HepG2 (cell line): ENCODE measurements at regions not wholly inside any gene's neighbourhood (a gene's known extent, or its start where the extent isn't known, plus 50 kb on each side); places are given as distances from the start of the nearest gene placed in this dataset.

Source experiments
- ATAC-seq: fragments of 200-7000 bp; cut with Tn5 transposase; 3 replicates; pipeline ENCODE4 v1.9.1; 2020; ENCODE audit warnings: mild to moderate bottlenecking, moderate library complexity
- BruUV-seq: library from RNA; stranded (reverse); fragments of 400-500 nt; replicated peaks from 2 replicates; lab custom pipeline; 2021; lab: Mats Ljungman, UMichigan
- CTCF ChIA-PET: fragments of 300-600 bp; formaldehyde crosslinking; extraction: SDS; loops from one replicate; lab custom pipeline; 2021; ENCODE audit warnings: low total read pairs, inconsistent platforms, low intra/inter-chr PET ratio; lab: Yijun Ruan, JAX
- POLR2A ChIA-PET: fragments of 350-600 bp; sonication (Branson Sonifier 250); formaldehyde crosslinking; loops from one replicate; lab custom pipeline; 2020; ENCODE audit warnings: antibody characterized with exemption, inconsistent platforms; lab: Yijun Ruan, JAX
- DNase-seq: peaks from one replicate; pipeline ENCODE4 v3.0.0-alpha.2; 2015; ENCODE audit warnings: low spot score
- FAIRE-seq: peaks from 3 replicates; lab custom pipeline; 2011; peaks lifted over from hg19 to GRCh38; lab: Jason Lieb, UNC
- H2AFZ ChIP-seq: one replicate; pipeline ENCODE4 v1.6.1; 2011; ENCODE audit warnings: low read length, inconsistent platforms
- H3K27ac ChIP-seq: fragments of 300-600 bp; 3 replicates; pipeline ENCODE4 v1.8.0; 2011; ENCODE audit warnings: mixed run types, mild to moderate bottlenecking, mixed read lengths, low read length, inconsistent platforms; ENCODE audit not compliant: insufficient read depth; ENCODE audit errors: extremely low read length
- H3K27me3 ChIP-seq, 2 experiments: fragments of 200-600 bp in 1 of 2; 2 replicates in 1 of 2; 3 replicates in 1 of 2; pipeline versions ENCODE4 v1.6.0 to v1.8.0; 2011; ENCODE audit warnings: low read length in 2 of 2, mild to moderate bottlenecking in 2 of 2, moderate library complexity in 2 of 2, inconsistent platforms in 1 of 2; ENCODE audit not compliant: insufficient read depth in 2 of 2, control insufficient read depth in 1 of 2
- H3K36me3 ChIP-seq, 2 experiments: fragments of 200-600 bp in 1 of 2; replicated peaks in 1 of 2; 2 replicates in 1 of 2; 3 replicates in 1 of 2; pipeline versions ENCODE4 v1.5.1 to v1.8.0; 2011; ENCODE audit warnings: low read length in 2 of 2, inconsistent platforms in 1 of 2; ENCODE audit not compliant: insufficient read depth in 2 of 2, control insufficient read depth in 1 of 2
- H3K4me1 ChIP-seq: 2 replicates; pipeline ENCODE4 v1.5.1; 2012; ENCODE audit warnings: low read length, inconsistent platforms; ENCODE audit not compliant: insufficient read depth
- H3K4me2 ChIP-seq: 2 replicates; pipeline ENCODE4 v1.6.0; 2011; ENCODE audit warnings: low read depth, low read length, inconsistent platforms
- H3K4me3 ChIP-seq, 3 experiments: fragments of 200-600 bp in 1 of 3; sonication (generic), shearing (Covaris generic) in 1 of 3; replicated peaks in 1 of 3; 2 replicates each; pipeline ENCODE4 v1.5.1; 2011 to 2016; ENCODE audit warnings: low read length in 3 of 3, inconsistent platforms in 2 of 3, low read depth in 2 of 3, mild to moderate bottlenecking in 2 of 3, control low read depth in 1 of 3, mixed read lengths in 1 of 3; ENCODE audit not compliant: insufficient read depth in 1 of 3
- H3K79me2 ChIP-seq: one replicate; pipeline ENCODE4 v1.6.1; 2011; ENCODE audit warnings: low read length, inconsistent platforms; ENCODE audit not compliant: insufficient read depth
- H3K9ac ChIP-seq: 2 replicates; pipeline ENCODE4 v1.6.0; 2011; ENCODE audit warnings: mild to moderate bottlenecking, low read depth, low read length, inconsistent platforms; ENCODE audit not compliant: insufficient read depth
- H3K9me3 ChIP-seq: 2 replicates; pipeline ENCODE4 v1.5.1; 2012; ENCODE audit warnings: mild to moderate bottlenecking, low read length
- H4K20me1 ChIP-seq: 2 replicates; pipeline ENCODE4 v1.6.0; 2011; ENCODE audit warnings: inconsistent platforms, mild to moderate bottlenecking, low read length, moderate library complexity; ENCODE audit not compliant: insufficient read depth
- CENPX ChIP-seq: sonication (generic); formaldehyde crosslinking; IDR thresholded peaks from 2 replicates; pipeline ENCODE4 v1.9.0; 2021; ENCODE audit warnings: mild to moderate bottlenecking, missing genetic modification reagents, moderate library complexity
- NR1H2 ChIP-seq: sonication (generic); formaldehyde crosslinking; IDR thresholded peaks from 2 replicates; pipeline ENCODE4 v1.8.1; 2022; ENCODE audit warnings: low read depth, missing genetic modification reagents, borderline replicate concordance
- PRPF4 ChIP-seq: fragments of 200-400 bp; formaldehyde crosslinking; IDR thresholded peaks from 2 replicates; pipeline ENCODE4 v1.6.1; 2016; ENCODE audit warnings: low read length, low read depth; ENCODE audit not compliant: poor library complexity, severe bottlenecking
- SMAD3 ChIP-seq: sonication (generic); formaldehyde crosslinking; IDR thresholded peaks from 2 replicates; pipeline ENCODE4 v1.4.0; 2020; ENCODE audit warnings: missing genetic modification reagents
- ZNF124 ChIP-seq: sonication (generic); formaldehyde crosslinking; IDR thresholded peaks from 2 replicates; pipeline ENCODE4 v1.4.0; 2020; ENCODE audit warnings: missing genetic modification reagents
- ZNF34 ChIP-seq: sonication (generic); formaldehyde crosslinking; IDR thresholded peaks from 2 replicates; pipeline ENCODE4 v1.4.0; 2020; ENCODE audit warnings: mild to moderate bottlenecking, missing genetic modification reagents, borderline replicate concordance
- ZNF569 ChIP-seq: sonication (generic); formaldehyde crosslinking; IDR thresholded peaks from 2 replicates; pipeline ENCODE4 v1.5.0; 2020; ENCODE audit warnings: mild to moderate bottlenecking, missing genetic modification reagents, moderate library complexity, borderline replicate concordance
- ZNF713 ChIP-seq: sonication (generic); formaldehyde crosslinking; IDR thresholded peaks from 2 replicates; pipeline ENCODE4 v1.4.0; 2020; ENCODE audit warnings: mild to moderate bottlenecking, missing genetic modification reagents
- ZNF724P ChIP-seq: sonication (generic); formaldehyde crosslinking; IDR thresholded peaks from 2 replicates; pipeline ENCODE4 v1.8.0; 2022; ENCODE audit warnings: missing genetic modification reagents, borderline replicate concordance
- WGBS: methylation state at CpG from one replicate; pipeline ENCODE4 v1.1.6; 2017; ENCODE audit warnings: low lambda C conversion rate; 5-methylcytosine and 5-hydroxymethylcytosine counted together
- in situ Hi-C: cut with HindIII; loops from 2 replicates; pipeline ENCODE4 v1.10.0; 2017; ENCODE audit warnings: low pct_unique_long_range_greater_than_20kb; ENCODE audit not compliant: extremely low pct_ligation_motif_present
- intact Hi-C: fragments of 100-400 bp; cut with micrococcal nuclease; formaldehyde crosslinking; loops from one replicate; pipeline ENCODE4 v1.10.0; 2022; ENCODE audit not compliant: unreplicated experiment
- TF ChIP-seq, protein P1 (sequence below): sonication (generic); formaldehyde crosslinking; IDR thresholded peaks from 2 replicates; pipeline ENCODE4 v1.8.1; 2023; ENCODE audit warnings: mild to moderate bottlenecking, moderate library complexity, missing genetic modification reagents
- TF ChIP-seq, protein P2 (sequence below): sonication (generic); formaldehyde crosslinking; IDR thresholded peaks from 2 replicates; pipeline ENCODE4 v1.4.0; 2020; ENCODE audit warnings: missing genetic modification reagents
- TF ChIP-seq, protein P3 (sequence below): sonication (generic); formaldehyde crosslinking; IDR thresholded peaks from 2 replicates; pipeline ENCODE4 v1.4.0; 2020; ENCODE audit warnings: missing genetic modification reagents, borderline replicate concordance
- TF ChIP-seq, protein P4 (sequence below): sonication (generic); formaldehyde crosslinking; IDR thresholded peaks from 2 replicates; pipeline ENCODE4 v1.5.0; 2020; ENCODE audit warnings: mild to moderate bottlenecking, missing genetic modification reagents

DNA sequence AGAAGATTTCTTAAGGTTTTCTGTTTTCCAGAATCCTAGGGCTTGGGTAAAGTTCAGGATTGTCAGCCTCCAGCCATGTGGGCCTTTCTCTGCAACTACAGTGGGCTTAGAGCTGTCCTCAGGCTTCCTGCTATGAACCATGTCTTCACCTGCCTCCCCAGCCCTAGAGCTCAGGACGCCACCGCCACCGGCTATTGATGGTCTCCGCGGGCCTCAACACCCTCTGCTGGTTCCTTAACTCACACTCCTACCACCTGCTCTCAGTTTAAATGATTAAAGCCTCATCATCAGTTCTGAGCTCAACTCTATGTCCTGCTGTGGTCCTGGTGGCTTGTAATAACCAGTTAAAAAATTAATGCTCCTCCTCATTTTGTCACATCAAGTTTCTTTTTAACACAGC lies 221.0 kb downstream of the EFNB2 start:
- H3K4me3 ChIP-seq = no peak overlapping the region
- CTCF ChIA-PET = no interaction called here
- in situ Hi-C loops (no loop called here), intact Hi-C loops (no loop called here)
- POLR2A ChIA-PET = no interaction called here
- H2AFZ ChIP-seq = no peak overlapping the region
- no peak overlapping the region for H3K4me2 ChIP-seq
- no peak for DNase-seq
- WGBS = 22% methylated on average over 5 of the region's 5 CpGs
- no peak for FAIRE-seq
- H3K9me3 ChIP-seq = no peaks in the 10 kb centered on the region
- H3K27ac ChIP-seq = no peak overlapping the region
- no peaks in the 10 kb centered on the region for H3K4me1 ChIP-seq
- no TSS peak for BruUV-seq
- H3K27me3 ChIP-seq = no peaks in the 10 kb centered on the region
- no peaks in the 10 kb centered on the region for H3K79me2 ChIP-seq
- no peak overlapping the region for H3K9ac ChIP-seq
- no peaks in the 10 kb centered on the region for H4K20me1 ChIP-seq
- no peaks in the 10 kb centered on the region for H3K36me3 ChIP-seq
- TF ChIP-seq, protein P1, sequence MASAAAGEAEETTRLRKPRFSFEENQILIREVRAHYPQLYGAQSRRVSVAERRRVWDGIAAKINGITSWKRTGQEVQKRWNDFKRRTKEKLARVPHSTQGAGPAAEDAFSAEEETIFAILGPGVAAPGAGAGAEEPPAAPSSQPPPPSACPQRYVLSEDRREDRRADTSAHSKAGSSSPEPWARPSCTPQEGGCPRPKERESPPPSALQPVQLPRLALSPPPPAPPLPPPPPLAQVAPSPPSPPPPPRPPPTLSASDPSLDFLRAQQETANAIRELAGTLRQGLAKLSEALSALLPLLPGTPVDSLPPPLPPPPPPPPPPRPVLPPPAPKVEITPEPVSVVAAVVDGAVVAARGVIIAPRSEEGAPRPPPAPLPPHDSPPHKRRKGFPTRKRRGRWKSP (CRISPR knock-in tag) = no peak
- TF ChIP-seq, protein P2, sequence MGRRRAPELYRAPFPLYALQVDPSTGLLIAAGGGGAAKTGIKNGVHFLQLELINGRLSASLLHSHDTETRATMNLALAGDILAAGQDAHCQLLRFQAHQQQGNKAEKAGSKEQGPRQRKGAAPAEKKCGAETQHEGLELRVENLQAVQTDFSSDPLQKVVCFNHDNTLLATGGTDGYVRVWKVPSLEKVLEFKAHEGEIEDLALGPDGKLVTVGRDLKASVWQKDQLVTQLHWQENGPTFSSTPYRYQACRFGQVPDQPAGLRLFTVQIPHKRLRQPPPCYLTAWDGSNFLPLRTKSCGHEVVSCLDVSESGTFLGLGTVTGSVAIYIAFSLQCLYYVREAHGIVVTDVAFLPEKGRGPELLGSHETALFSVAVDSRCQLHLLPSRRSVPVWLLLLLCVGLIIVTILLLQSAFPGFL (CRISPR knock-in tag) = no peak
- TF ChIP-seq CENPX = no peak
- no peak for TF ChIP-seq ZNF713 (CRISPR knock-in tag)
- no peak for TF ChIP-seq ZNF569 (CRISPR knock-in tag)
- no peak for TF ChIP-seq SMAD3 (CRISPR knock-in tag)
- TF ChIP-seq NR1H2 (CRISPR knock-in tag) = no peak
- no peak for TF ChIP-seq PRPF4
- TF ChIP-seq, protein P3, sequence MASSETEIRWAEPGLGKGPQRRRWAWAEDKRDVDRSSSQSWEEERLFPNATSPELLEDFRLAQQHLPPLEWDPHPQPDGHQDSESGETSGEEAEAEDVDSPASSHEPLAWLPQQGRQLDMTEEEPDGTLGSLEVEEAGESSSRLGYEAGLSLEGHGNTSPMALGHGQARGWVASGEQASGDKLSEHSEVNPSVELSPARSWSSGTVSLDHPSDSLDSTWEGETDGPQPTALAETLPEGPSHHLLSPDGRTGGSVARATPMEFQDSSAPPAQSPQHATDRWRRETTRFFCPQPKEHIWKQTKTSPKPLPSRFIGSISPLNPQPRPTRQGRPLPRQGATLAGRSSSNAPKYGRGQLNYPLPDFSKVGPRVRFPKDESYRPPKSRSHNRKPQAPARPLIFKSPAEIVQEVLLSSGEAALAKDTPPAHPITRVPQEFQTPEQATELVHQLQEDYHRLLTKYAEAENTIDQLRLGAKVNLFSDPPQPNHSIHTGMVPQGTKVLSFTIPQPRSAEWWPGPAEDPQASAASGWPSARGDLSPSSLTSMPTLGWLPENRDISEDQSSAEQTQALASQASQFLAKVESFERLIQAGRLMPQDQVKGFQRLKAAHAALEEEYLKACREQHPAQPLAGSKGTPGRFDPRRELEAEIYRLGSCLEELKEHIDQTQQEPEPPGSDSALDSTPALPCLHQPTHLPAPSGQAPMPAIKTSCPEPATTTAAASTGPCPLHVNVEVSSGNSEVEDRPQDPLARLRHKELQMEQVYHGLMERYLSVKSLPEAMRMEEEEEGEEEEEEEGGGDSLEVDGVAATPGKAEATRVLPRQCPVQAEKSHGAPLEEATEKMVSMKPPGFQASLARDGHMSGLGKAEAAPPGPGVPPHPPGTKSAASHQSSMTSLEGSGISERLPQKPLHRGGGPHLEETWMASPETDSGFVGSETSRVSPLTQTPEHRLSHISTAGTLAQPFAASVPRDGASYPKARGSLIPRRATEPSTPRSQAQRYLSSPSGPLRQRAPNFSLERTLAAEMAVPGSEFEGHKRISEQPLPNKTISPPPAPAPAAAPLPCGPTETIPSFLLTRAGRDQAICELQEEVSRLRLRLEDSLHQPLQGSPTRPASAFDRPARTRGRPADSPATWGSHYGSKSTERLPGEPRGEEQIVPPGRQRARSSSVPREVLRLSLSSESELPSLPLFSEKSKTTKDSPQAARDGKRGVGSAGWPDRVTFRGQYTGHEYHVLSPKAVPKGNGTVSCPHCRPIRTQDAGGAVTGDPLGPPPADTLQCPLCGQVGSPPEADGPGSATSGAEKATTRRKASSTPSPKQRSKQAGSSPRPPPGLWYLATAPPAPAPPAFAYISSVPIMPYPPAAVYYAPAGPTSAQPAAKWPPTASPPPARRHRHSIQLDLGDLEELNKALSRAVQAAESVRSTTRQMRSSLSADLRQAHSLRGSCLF (CRISPR knock-in tag) = no peak
- TF ChIP-seq ZNF124 (CRISPR knock-in tag) = no peak
- TF ChIP-seq, protein P4, sequence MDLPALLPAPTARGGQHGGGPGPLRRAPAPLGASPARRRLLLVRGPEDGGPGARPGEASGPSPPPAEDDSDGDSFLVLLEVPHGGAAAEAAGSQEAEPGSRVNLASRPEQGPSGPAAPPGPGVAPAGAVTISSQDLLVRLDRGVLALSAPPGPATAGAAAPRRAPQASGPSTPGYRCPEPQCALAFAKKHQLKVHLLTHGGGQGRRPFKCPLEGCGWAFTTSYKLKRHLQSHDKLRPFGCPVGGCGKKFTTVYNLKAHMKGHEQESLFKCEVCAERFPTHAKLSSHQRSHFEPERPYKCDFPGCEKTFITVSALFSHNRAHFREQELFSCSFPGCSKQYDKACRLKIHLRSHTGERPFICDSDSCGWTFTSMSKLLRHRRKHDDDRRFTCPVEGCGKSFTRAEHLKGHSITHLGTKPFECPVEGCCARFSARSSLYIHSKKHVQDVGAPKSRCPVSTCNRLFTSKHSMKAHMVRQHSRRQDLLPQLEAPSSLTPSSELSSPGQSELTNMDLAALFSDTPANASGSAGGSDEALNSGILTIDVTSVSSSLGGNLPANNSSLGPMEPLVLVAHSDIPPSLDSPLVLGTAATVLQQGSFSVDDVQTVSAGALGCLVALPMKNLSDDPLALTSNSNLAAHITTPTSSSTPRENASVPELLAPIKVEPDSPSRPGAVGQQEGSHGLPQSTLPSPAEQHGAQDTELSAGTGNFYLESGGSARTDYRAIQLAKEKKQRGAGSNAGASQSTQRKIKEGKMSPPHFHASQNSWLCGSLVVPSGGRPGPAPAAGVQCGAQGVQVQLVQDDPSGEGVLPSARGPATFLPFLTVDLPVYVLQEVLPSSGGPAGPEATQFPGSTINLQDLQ (CRISPR knock-in tag) = no peak
- TF ChIP-seq ZNF34 = no peak
- TF ChIP-seq ZNF724P = no peak
- ATAC-seq = no peak
